NCI-H1930 (cell line): ENCODE measurements at regions not wholly inside any gene's neighbourhood (a gene's known extent, or its start where the extent isn't known, plus 50 kb on each side); places are given as distances from the start of the nearest gene placed in this dataset.
A peak's percentile ranks its signal among the peaks of the same experiment; 100 is the strongest.

Source experiments
- DNase-seq, 2 experiments: peaks; one replicate each; lab custom pipeline; 2025; lab: John Stamatoyannopoulos, UW

- no peak for DNase-seq
Observed at GRCh38 chr2:2641541-2642410, 310.7 kb upstream of the MYT1L start.

- DNase-seq: no peak
Observed at GRCh38 chr2:2640818-2641217, 309.7 kb upstream of the MYT1L start.

DNA sequence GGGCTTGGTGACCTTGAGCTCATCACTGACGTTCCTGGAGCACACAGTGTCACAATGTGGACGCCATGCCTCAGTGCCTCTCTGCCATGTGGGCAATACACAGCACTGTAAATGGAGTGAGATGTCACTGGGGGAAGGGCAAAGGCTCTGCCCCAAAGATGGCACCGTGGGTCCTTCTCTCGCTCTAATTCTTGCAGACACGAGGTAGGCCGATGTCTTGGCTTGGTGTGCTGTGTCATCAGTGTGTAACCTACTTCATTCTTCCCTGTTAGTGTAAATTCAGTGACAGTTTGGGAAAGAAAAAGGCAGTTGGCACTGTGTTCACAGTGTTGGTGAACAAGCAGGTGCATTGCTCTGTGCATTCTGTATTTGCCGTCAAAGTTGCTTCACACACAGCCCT lies 309.3 kb upstream of the MYT1L start:
- no peak for DNase-seq

DNA sequence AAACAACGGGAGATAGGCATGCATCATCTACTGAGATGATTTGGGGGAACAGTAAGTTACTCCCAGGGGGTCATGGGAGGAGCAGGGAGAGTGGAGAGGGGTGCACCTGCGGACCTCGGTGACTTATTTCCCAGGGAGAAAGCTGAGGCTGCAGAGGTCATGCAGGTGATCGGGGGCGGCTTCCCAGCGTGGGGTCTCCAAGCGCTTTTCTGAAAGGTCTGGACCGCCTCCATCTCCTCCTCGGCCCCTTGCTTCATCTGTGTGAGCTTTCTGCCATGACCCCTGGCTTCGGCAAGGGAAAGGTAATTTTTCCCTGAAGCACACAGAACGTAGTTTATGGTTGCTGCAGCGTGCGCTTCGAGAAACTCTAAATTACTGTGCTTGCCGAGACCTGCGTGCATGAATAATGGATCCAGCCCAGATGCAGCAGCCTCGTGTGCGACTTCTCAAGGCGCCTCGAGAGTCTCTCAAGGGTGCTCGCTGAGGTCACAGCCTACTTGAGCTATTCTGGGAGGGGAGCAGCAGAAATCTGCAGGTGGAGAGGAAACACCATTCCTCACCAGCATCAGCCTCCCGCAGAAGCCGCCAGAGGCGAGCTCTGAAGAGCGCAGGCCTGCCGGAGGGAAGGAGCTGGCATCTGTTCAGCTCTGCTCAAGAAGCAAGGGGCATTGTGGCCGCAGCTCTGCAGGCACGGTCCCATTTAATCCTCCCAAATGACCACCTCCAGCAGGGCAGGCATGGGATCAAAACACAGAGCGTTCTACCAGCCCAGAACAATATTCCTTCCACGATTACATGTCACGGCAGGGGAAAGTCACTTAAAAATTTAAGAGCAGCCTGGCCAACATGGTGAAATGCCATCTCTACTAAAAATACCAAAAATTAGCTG lies 308.4 kb upstream of the MYT1L start:
- no peak for DNase-seq

DNA sequence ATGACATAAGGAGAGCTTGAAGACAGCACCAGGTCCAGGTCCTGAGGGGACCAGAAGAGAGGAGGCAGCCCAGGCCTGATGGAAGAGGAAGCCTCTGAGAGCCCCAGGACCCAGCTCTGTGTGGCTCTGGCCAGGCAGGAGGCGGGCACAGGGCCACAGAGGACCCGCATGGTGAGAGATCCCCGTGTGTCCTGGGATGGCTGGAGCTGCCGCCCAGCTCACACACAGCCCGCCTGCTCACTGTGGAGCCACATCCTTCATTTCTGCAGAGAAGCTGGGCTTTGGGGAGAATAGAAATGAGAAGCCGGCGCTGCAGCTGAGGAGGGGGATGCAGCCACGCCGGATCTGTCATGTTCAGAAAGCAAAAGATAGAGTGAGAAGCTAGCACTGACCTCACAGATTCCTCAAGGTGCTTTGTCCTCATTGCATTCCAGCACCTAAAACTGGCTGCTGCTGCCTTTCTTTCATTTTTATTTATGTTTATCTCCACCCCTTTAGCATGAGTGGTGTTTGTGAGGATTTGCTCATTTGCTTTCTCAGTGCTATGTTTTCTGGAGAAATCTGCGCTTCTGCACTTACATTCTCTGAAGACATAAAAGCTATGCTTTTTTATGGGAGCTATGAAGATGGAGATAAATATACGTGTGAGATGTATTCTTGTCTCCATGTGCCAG lies 307.6 kb upstream of the MYT1L start:
- no peak for DNase-seq

- DNase-seq: no peak
Observed at GRCh38 chr2:2636813-2637212, 305.7 kb upstream of the MYT1L start.

DNA sequence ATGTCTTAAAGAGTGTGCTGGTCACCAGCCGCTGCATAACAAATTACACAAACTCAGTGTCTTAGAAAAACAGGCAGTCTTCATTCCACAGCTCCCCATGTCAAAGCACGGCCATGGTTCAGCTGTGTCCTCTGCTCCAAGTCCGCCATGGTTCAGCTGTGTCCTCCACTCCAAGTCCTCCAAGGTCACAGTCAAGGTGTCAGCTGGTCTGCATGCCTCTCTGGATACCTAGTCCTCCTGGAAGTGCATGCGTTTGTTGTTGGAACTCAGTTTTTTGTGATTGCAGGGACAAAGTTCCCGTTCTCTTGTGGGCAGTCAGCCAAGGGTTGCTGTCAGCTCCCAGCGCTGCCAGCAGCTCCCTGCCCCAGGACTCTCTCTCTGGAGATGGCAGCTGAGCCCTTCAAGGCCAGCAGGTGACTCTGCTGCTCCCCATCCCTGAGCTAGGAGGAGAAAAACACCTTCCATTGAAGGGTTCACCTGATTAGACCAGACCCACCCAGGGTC lies 304.0 kb upstream of the MYT1L start:
- DNase-seq: no peak

DNA sequence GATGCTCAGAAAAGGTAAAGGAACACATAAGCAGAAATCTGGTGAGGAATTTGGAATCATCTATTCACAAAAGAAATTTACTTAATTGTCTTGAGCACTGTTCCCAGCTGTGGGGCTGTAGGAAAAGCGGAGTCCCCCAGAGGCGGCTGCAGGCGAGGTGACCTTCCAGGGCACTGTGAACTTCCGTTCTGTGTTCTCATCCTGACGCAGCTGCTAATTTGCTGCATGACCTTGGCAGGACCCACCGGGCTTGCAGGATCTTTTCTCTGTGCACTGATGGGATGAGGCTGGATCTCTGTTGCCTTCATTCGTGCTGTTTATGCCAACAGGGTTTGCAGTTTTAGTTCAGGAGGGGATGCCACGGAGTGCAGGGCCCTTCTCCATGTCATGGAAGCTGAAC lies 301.9 kb upstream of the MYT1L start:
- DNase-seq: no peak

- no peak for DNase-seq
Observed at GRCh38 chr2:2623939-2624338, 292.9 kb upstream of the MYT1L start.

GRCh38 chr2:2621855-2622254 lies 290.8 kb upstream of the MYT1L start:
- DNase-seq: no peak

DNA sequence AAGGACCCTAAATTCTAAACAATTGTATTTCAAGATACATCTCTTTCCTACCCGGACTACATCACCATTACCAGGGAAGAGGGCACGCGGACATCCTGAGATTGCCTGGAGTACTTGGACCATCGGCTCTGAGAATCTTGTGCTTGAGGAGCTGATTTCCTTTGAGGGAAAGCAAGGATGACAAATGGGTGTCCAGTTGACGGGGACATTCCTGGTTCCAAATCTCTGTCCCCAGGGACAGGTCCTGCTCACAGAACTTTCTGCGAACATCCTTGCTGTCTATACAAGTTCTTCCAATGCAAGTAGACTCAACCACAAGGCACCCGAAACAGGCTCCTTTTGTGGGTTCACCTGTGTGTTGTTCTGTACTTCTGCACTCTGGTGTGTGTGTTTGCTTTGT lies 289.5 kb upstream of the MYT1L start:
- DNase-seq: no peak

GRCh38 chr2:2619995-2620394 lies 288.9 kb upstream of the MYT1L start:
- DNase-seq: no peak

DNA sequence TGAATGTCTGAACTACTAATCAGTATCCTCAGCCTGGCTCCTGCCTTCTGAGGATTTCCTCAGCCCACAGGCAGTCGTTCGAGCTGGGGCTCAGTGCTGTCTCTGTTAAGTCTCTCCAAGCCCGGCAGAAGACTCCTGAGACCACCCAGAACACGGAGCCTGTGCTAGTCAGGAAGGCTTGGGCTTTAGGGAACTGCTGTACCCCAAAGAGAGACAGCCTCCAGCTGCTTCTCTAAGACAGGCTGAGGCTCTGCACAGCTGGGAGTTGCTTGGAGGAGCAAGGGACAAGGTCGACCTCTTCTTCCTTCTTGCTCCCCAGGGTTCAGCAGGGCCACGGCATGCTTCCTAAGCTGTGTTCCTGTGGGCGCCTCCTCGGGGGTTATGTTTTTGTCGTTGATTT lies 283.4 kb upstream of the MYT1L start:
- no peak for DNase-seq

- DNase-seq: peak; percentile 96
Observed at GRCh38 chr2:2613279-2614199, 282.5 kb upstream of the MYT1L start.

- DNase-seq: no peak
Observed at GRCh38 chr2:2610751-2611150, 279.7 kb upstream of the MYT1L start.

- DNase-seq: no peak
Observed at GRCh38 chr2:2600366-2600765, 269.3 kb upstream of the MYT1L start.

DNA sequence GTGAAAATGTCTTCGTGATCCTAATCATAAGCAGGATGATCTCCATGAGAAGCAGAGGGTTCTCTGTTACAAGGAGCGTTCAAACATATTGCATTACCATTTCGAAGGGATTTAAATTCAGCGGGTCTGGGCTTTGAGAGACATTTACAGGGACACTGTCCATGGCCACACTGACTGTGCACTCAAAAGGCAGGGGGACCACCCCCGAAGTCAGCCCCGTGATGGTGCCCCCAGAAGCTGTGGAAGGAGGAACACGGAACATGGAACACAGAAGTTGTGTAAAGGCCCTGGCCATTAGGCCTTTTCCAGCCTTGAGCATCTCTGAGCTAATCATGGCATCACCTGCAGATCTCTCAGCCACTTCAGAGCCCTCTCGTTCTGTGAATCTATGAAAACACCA lies 268.4 kb upstream of the MYT1L start:
- no peak for DNase-seq

DNA sequence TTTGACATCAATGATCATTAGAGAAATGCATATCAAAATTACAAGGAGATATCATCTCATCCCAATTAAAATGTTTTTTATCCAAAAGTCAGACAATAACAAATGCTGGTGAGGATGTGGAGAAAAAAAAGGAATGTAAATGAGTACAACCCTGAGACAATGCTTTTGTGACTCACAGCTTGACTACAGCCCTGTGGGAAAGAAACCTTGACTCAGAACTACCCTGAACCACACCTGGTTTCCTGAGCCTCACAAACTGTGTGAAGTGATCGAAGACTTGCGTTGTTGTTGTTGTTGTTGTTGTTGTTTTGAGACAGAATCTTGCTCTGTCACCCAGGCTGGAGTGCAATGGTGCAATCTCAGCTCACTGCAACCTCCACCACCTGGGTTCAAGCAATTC lies 266.6 kb upstream of the MYT1L start:
- no peak for DNase-seq

GRCh38 chr2:2591542-2591940 lies 260.5 kb upstream of the MYT1L start:
- DNase-seq: no peak

- DNase-seq: no peak
Observed at GRCh38 chr2:2590841-2591541, 259.9 kb upstream of the MYT1L start.

GRCh38 chr2:2590141-2590540 lies 259.1 kb upstream of the MYT1L start:
- no peak for DNase-seq
